Esophagus squamous epithelium (tissue), 4 donors: ENCODE measurements at regions not wholly inside any gene's neighbourhood (a gene's known extent, or its start where the extent isn't known, plus 50 kb on each side); places are given as distances from the start of the nearest gene placed in this dataset.

ENCODE experiments used
- CTCF ChIP-seq, 6 experiments: fragments of 450-650 bp in 4 of 6; fragments of 200-600 bp in 2 of 6; sonication (generic) in 2 of 6; IDR thresholded peaks; one replicate each; pipeline ENCODE4 v1.5.1; 2016 to 2019; ENCODE audit warnings: antibody characterized with exemption in 6 of 6, mild to moderate bottlenecking in 4 of 6, moderate library complexity in 4 of 6
- POLR2A ChIP-seq, 4 donors: fragments of 450-650 bp; IDR thresholded peaks; one replicate each; pipeline ENCODE4 v1.6.1; 2017; ENCODE audit warnings: antibody characterized with exemption in 4 of 4, mild to moderate bottlenecking in 4 of 4, moderate library complexity in 3 of 4

DNA sequence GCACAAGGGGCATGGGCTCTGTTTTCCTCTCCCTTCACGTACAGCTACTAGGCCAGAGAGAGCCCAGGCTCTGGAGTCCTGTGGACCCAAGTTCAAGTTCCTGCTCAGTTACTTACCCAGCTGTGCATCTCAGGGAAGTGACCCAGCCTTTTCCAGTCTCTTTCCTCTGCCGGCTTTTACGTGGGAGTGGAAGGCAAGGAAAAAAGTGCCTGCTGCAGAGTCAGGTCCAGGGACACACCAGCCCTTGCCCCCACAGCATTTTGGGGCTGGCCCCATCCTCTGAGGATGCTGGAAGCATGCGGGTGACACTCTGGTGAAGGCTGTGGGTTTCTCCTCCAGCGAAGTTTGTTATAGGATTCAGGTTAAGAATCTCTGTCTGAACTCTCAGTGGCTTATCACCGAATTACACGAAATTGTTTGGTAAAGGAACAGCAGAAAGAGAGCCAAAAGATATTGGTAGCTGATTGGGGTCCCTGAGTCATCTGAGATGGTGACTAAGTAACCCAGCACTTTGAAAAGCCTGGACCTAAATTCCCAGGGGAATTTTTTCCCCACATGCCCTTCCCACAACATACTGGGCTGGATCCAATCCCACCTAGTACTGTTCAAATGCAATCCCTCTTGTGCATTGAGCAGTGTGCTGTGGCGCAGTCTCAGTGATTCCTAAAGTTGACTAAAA, 424.3 kb downstream of the RPS24 start:
- no peak for TF ChIP-seq POLR2A (IDR thresholded peaks at IDR 0.05)
- TF ChIP-seq CTCF (IDR thresholded peaks at IDR 0.05) = no peak
